Central memory CD8-positive, alpha-beta T cell (primary cell): ENCODE measurements at regions not wholly inside any gene's neighbourhood (a gene's known extent, or its start where the extent isn't known, plus 50 kb on each side); places are given as distances from the start of the nearest gene placed in this dataset.
"Not testable (repeated sequence)": the region's sequence is repeated elsewhere in the genome, so short reads cannot be mapped to it uniquely, and the experiment has no call there.

Source experiments
- ATAC-seq: fragments of 150-1000 bp; cut with Tn5 transposase; replicated peaks from 2 replicates; pipeline ENCODE4 v1.10.0; 2022; ENCODE audit warnings: mild to moderate bottlenecking, moderate FRiP score, moderate number of reproducible peaks; ENCODE audit not compliant: poor library complexity, severe bottlenecking; ENCODE audit errors: extremely low read depth
- DNase-seq, 2 donors: peaks; one replicate each; pipeline ENCODE4 v3.0.0; 2021; ENCODE audit warnings: low spot score in 2 of 2
- H3K27ac Mint-ChIP-seq: one replicate; pipeline ENCODE4 v1.8.0; 2022; ENCODE audit warnings: low read depth, mild to moderate bottlenecking, moderate library complexity, mixed read lengths
- H3K27me3 Mint-ChIP-seq: one replicate; pipeline ENCODE4 v1.8.0; 2022; ENCODE audit warnings: mixed read lengths
- H3K36me3 Mint-ChIP-seq: one replicate; pipeline ENCODE4 v1.8.0; 2022; ENCODE audit warnings: mild to moderate bottlenecking, moderate library complexity, mixed read lengths; ENCODE audit not compliant: insufficient read depth
- H3K4me1 Mint-ChIP-seq: one replicate; pipeline ENCODE4 v1.8.0; 2022; ENCODE audit warnings: mixed read lengths
- H3K4me3 Mint-ChIP-seq: one replicate; pipeline ENCODE4 v1.8.0; 2022; ENCODE audit warnings: mild to moderate bottlenecking, moderate library complexity, mixed read lengths
- H3K9me3 Mint-ChIP-seq: one replicate; pipeline ENCODE4 v1.8.0; 2022; ENCODE audit warnings: mixed read lengths

DNA sequence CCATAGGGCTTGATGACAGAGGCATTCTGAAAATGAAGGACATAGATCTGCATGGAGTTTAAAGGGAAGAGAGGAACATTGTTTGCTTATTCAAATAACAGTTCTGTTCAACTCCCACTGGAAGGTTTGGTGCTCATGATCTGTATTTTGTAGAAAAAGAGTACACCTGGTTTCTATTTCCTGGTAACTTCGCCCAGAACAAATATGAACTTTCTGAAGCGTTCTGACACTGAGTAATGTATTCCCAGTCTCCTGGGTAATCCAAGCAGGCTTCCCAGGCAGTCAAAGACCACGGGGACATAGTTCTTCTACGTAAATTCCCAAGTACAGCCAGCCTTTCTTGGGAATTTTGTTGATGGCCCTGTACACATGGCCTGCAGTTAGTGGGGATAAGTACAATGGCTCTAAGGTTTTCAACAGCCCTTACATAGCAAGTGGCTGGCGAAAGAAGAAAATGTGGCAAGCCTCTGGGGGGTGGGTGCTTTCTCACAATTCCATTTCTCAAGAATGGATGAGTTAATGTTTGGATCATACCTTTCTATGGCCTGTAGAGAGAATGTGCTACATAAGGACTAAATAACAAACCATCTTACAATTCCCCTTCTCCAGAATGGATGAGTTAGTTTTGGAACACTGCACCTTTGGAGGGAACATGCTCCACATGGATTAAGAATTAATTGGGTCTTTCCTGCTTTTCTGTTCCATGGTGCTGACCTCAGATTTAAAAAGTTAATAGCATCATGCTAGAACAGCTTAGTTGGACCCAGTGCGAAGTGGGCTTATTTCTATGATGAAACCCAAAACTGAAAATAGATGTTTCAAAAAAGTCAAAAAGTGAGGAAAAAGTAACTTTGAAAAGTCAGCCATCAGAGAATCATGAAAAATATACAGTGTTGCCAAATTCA, 52.7 kb downstream of the COL6A6 start:
- no peak overlapping the region for H3K27ac Mint-ChIP-seq
- H3K27me3 Mint-ChIP-seq = peaks cover 63% of the 10 kb centered on the region
- ATAC-seq (no peak), DNase-seq (no peak)
- H3K4me1 Mint-ChIP-seq = no peaks in the 10 kb centered on the region
- H3K4me3 Mint-ChIP-seq = no peak overlapping the region
- H3K9me3 Mint-ChIP-seq = no peaks in the 10 kb centered on the region
- no peaks in the 10 kb centered on the region for H3K36me3 Mint-ChIP-seq

GRCh38 chr3:130572769-130573168, 55.8 kb downstream of the COL6A6 start:
- Mint-ChIP-seq H3K27me3 (peaks cover 56% of the 10 kb centered on the region), H3K27ac (no peak overlapping the region), H3K4me3 (no peak overlapping the region), H3K36me3 (no peaks in the 10 kb centered on the region), H3K4me1 (no peaks in the 10 kb centered on the region), H3K9me3 (no peaks in the 10 kb centered on the region)
- no peak for ATAC-seq
- DNase-seq = no peak

DNA sequence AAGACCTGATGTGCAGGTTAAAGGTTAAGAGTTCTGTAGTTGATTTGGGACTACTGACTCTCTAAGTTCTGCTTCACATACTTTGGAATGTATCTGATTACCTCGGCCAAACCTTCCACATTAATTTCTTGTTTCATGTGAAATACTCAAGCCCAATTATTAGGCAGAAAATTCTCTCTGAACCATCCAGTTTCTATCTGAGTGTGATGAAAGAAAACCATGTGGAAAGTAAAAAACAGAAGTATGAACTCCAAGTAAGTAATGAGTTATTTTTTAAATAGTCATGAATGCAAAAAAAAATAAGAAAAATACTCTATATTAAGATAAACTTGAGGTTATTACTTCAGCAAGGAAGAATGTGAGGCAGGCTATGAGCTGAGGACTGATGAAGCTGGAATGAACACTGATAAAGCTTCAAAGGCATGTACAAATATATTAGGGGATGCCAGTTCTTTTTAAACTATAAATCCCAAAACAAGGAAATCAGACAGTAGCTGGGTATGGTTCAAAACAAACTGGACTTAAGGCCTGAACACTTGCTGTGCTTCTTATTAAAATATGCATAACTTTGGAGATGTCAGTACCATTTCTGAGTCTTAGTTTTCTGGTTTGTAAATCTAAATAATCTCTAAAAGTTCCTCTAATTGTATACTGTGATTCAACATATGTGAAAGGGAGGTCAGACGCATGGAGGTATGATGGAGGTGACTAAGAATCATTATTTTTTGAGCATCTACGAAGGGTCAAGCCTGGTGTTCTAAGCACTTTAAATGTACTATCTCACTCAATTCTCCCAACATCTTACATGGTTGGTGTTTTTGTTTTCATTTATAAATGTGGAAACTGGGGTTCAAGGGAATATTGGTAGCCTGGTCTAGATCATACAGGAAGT, 59.6 kb downstream of the COL6A6 start:
- Mint-ChIP-seq H3K27me3 (peaks cover 58% of the 10 kb centered on the region), H3K36me3 (no peaks in the 10 kb centered on the region), H3K4me3 (no peak overlapping the region), H3K4me1 (no peaks in the 10 kb centered on the region), H3K9me3 (no peaks in the 10 kb centered on the region), H3K27ac (no peak overlapping the region)
- no peak for ATAC-seq
- DNase-seq = no peak

GRCh38 chr3:130582457-130583153, 65.6 kb downstream of the COL6A6 start:
- no peak overlapping the region for H3K4me3 Mint-ChIP-seq
- no peak for ATAC-seq
- H3K36me3 Mint-ChIP-seq = no peaks in the 10 kb centered on the region
- no peak overlapping the region for H3K27ac Mint-ChIP-seq
- no peaks in the 10 kb centered on the region for H3K4me1 Mint-ChIP-seq
- no peaks in the 10 kb centered on the region for H3K9me3 Mint-ChIP-seq
- peaks cover 34% of the 10 kb centered on the region for H3K27me3 Mint-ChIP-seq
- DNase-seq = no peak

DNA sequence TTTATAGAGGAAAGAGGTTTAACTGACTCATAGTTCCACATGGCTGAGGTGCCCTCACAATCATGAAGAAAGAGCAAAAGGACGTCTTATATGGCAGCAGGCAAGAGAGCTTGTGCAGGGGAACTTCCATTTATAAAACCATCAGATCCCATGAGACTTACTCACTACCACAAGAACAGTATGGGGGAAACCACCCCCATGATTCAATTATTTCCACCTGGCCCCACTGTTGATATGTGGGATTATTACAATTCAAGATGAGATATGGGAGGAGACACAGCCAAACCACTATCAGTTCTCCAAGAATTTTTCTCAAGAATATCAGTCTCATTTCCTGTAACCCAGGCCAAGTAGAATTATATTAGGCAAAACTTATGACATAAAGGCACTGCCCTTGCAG, 77.8 kb downstream of the COL6A6 start:
- not testable (repeated sequence) for DNase-seq, H3K36me3 Mint-ChIP-seq, H3K9me3 Mint-ChIP-seq, H3K4me1 Mint-ChIP-seq, ATAC-seq, H3K4me3 Mint-ChIP-seq, H3K27ac Mint-ChIP-seq
- peaks cover 67% of the 10 kb centered on the region for H3K27me3 Mint-ChIP-seq

GRCh38 chr3:130596484-130596883, 79.5 kb downstream of the COL6A6 start:
- Mint-ChIP-seq H3K36me3 (no peaks in the 10 kb centered on the region), H3K27ac (no peak overlapping the region), H3K4me1 (no peaks in the 10 kb centered on the region)

DNA sequence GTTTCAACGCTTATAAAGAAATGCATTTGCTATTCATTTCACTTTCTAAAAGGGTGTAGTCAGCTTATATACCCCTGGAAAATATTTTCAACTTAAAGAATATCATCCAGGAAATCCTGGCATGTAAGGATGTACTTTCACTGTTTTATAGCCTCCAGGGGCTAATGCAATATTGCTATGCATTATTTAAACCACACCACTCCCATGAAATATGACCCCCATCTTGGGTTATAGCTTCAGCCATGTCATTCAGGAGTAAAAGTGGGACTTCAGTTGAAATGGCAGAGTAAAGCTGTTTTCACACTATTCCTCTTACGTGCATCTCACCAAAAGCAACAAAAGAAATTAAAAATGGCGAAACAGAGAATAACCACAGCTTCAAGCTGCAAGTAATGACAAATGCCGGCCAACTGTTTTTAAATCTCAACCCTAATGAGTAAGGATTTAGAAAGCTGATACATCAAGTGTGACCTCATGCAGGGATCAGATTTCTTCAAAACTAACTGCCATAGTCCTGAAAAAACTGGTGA, 84.5 kb downstream of the COL6A6 start:
- Mint-ChIP-seq H3K4me1 (no peaks in the 10 kb centered on the region), H3K4me3 (no peak overlapping the region), H3K27ac (no peak overlapping the region), H3K27me3 (peaks cover 35% of the 10 kb centered on the region), H3K36me3 (no peaks in the 10 kb centered on the region), H3K9me3 (peaks cover 10% of the 10 kb centered on the region)
- ATAC-seq (no peak), DNase-seq (no peak)

More at GRCh38 chr3:130596484-130596883, 79.5 kb downstream of the COL6A6 start:
- no peak overlapping the region for H3K4me3 Mint-ChIP-seq
- DNase-seq (no peak), ATAC-seq (no peak)
- no peaks in the 10 kb centered on the region for H3K9me3 Mint-ChIP-seq
- H3K27me3 Mint-ChIP-seq = peaks cover 70% of the 10 kb centered on the region

GRCh38 chr3:130604806-130605205, 87.8 kb downstream of the COL6A6 start:
- no peak overlapping the region for H3K4me3 Mint-ChIP-seq
- DNase-seq = no peak
- H3K36me3 Mint-ChIP-seq = no peaks in the 10 kb centered on the region
- no peaks in the 10 kb centered on the region for H3K4me1 Mint-ChIP-seq
- H3K9me3 Mint-ChIP-seq = peaks cover 15% of the 10 kb centered on the region
- no peak for ATAC-seq
- peaks cover 10% of the 10 kb centered on the region for H3K27me3 Mint-ChIP-seq
- no peak overlapping the region for H3K27ac Mint-ChIP-seq

DNA sequence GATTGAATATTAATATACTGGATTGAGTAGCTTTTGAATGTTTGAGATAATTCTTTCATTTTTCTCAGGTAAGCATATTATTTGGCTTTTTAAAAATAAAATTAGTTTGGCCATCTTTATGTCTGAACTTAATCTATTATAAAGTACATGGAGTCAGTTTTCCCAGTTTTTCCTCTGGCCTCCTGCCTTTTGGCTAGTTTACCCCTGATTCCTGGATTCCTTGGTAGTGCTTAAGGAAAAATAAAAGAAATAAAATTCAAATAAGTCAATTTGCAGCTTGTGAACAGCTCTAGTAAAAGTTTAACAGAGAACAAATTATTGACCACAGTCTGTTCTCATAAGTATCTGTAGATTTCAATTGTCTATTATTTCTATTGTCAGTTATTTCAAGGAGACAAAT, 89.4 kb downstream of the COL6A6 start:
- peaks cover 5% of the 10 kb centered on the region for H3K27me3 Mint-ChIP-seq
- no peak overlapping the region for H3K27ac Mint-ChIP-seq
- no peak for DNase-seq
- H3K4me3 Mint-ChIP-seq = no peak overlapping the region
- H3K36me3 Mint-ChIP-seq = no peaks in the 10 kb centered on the region
- H3K4me1 Mint-ChIP-seq = no peaks in the 10 kb centered on the region
- ATAC-seq = no peak
- H3K9me3 Mint-ChIP-seq = peaks cover 15% of the 10 kb centered on the region

DNA sequence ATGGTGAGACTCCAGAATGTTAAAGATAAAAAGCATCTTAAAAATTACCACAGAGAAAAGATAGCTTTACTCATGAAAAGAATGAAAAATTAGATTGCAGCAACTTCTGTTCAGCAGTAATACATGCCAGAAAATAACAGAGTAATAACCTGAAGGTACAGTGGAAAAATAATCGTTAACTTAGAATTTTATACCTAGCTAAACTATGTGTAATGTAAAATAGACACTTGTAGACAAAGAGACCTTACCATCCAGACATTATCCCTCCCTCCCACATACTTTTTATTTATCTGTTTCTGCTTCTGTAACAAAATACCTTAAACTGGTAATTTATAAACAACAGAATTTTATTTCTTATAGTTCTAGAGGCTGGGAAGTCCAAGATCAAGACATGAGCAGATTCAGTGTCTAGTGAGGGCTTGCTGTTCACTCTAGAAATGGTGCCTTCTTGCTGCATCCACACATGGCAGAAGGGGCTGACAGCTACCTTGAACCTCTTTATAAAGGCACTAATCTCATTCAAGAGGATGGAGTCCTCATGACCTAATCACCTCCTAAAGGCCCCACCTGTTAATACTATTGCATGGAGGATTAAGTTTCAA, 90.7 kb downstream of the COL6A6 start:
- Mint-ChIP-seq H3K4me1 (no peaks in the 10 kb centered on the region), H3K4me3 (no peak overlapping the region), H3K36me3 (no peaks in the 10 kb centered on the region), H3K9me3 (peaks cover 15% of the 10 kb centered on the region), H3K27ac (no peak overlapping the region), H3K27me3 (peaks cover 6% of the 10 kb centered on the region)
- ATAC-seq (no peak), DNase-seq (no peak)

GRCh38 chr3:130609166-130609979, 92.4 kb downstream of the COL6A6 start:
- Mint-ChIP-seq H3K27me3 (peaks cover 19% of the 10 kb centered on the region), H3K9me3 (peaks cover 15% of the 10 kb centered on the region), H3K27ac (no peak overlapping the region), H3K4me3 (no peak overlapping the region), H3K36me3 (no peaks in the 10 kb centered on the region), H3K4me1 (no peaks in the 10 kb centered on the region)
- no peak for ATAC-seq
- no peak for DNase-seq
